GM19395 (cell line): ENCODE measurements at regions not wholly inside any gene's neighbourhood (a gene's known extent, or its start where the extent isn't known, plus 50 kb on each side); places are given as distances from the start of the nearest gene placed in this dataset.
"Not testable (repeated sequence)": the region's sequence is repeated elsewhere in the genome, so short reads cannot be mapped to it uniquely, and the experiment has no call there.

Experiments used
- ATAC-seq: cut with Tn5 transposase; IDR thresholded peaks from one replicate; pipeline ENCODE4 v1.9.1; 2021; ENCODE audit warnings: mild to moderate bottlenecking, moderate library complexity; ENCODE audit not compliant: unreplicated experiment

DNA sequence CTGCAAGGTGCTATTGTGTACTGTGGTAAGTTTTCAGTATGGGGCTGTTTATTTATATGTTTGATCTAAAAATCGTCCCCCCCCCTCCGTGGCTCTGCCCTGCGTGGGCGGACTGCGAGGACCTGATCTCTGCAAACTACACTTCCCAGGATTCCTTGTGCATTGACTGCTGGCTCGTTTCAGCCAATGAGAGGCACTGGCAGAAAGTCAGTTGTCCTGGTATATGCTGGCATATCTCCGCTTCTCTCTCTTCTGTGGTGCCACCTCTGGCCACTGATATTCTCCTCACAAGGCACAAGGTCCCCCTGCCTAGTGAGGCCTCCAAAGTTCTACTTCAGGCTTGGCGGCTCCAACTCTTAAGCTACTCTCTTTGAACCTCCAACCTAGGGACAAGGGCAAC is 168.8 kb upstream of the ZFP42 start:
- no peak for ATAC-seq

DNA sequence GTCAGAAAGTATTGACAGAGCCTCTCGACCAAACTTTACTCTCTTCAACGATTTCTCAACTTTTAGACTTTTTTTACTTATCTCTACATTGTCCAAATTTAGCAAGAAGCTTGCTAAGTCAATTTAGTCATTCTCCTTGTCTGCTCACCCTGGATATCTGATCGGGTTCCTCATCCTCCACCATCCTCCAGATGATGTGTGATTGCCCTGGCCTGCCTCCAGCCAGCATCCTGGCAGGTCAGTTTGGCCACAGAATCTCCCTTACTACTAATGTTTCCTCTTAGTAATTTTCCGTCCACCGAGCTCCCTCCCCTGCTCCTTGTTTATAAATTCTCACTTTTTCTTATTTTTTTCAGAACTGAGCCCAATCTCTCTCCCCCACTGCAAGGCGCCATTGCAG is 167.9 kb upstream of the ZFP42 start:
- ATAC-seq, result no peak

DNA sequence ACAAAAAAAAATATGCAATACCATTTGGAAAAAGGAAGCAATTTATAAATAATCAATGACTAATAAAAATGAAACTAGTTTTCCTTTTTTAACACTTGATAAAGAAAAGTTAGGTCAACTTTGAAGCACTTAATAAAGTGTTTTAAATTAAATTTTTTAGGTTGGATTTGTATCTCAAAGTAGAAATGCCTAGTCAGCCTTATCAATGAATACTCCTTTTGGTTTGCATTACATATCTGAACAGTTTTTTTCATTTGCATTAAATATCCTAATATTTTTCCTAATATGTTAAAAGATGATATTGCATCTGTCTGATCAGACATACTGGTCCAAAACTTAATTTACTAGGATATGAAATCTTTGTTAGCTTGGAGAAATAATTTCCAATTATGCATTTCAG is 155.8 kb upstream of the ZFP42 start:
- ATAC-seq, result no peak

DNA sequence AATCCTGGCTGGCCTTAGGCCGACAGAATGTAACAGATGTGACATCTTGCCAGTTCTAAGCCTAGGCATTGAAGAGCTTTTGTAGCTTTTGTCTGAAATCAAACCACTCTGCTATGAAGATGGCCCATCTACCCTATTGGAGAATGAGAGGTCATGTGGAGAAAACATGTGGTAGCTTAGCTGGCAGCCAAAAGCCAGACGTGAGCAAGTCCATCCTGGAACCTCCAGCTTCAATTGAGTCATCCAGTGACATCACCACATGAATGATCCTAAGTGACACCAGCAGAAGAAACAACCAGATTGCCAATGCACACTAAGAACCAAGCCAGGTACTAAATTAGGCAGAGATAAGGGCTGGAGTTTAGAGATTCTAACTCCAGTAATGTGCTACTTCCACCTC is 154.8 kb upstream of the ZFP42 start:
- ATAC-seq, result no peak

DNA sequence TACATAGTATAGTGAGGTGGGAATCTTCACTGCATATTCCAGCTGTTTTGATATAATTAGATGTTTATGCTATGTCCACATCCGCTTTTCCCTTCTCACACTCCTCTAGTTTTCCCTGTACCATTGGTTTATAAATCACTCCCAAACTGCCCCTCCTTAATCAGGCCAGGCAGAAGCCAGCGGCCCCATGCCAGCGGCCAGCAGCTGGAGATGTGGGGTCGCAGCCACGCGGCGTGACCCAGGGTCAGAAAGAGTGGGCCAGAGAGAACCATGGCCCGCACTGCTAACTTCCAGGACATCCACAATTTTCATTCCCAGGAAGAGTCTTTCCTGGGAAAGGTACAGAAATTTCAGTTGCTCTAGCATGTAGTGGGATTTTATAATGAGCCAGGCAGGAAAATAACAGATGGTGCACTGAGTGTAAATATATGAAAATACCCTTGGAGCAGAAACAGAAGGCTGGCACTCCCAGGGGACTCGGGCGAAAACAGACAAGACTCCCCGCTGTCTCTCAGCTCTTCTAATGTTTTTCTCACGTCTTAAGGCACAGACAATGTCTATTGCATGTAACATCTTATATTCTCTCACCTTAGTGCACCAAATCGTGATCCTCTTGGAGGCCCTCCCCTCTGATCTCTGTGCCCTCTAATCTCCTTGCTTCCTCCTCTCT is 145.9 kb upstream of the ZFP42 start:
- no peak for ATAC-seq

DNA sequence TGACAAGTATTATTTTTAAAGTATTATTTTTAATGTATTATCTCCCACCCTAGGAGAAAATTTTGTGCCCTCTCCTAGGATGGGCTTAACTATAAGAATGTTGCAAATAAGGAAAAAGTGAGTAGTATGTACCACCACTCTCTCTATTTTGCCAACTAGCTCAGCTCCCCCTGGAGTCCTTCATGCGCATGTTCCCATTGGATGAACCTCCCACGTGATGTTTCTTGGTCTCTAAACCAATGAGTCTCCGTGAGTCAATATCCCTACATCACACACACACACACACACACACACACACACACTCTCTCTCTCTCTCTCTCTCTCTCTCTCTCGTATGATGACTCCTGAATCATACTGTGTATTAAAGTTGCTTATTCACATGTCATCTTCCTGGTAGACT is 129.7 kb upstream of the ZFP42 start:
- no peak for ATAC-seq

DNA sequence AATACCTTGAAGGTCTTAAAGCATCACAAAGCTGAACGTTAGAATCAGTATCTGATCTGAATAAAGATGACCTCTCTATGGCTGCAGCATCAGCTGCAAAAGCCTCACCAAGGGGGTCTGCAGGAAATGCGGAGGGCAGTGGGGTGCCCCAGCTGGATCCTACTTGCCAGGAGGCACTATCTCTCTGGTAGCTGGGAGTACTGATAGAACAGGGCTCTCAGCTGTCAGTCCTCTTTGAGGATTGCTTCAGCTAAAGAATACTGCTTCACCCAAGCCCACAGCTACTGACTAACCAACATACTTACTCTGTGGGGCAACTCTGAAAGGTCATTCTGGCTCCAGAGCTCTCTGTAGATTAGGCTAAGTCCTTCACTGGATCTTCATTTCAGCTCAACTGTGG is 112.5 kb upstream of the ZFP42 start:
- ATAC-seq, result no peak

DNA sequence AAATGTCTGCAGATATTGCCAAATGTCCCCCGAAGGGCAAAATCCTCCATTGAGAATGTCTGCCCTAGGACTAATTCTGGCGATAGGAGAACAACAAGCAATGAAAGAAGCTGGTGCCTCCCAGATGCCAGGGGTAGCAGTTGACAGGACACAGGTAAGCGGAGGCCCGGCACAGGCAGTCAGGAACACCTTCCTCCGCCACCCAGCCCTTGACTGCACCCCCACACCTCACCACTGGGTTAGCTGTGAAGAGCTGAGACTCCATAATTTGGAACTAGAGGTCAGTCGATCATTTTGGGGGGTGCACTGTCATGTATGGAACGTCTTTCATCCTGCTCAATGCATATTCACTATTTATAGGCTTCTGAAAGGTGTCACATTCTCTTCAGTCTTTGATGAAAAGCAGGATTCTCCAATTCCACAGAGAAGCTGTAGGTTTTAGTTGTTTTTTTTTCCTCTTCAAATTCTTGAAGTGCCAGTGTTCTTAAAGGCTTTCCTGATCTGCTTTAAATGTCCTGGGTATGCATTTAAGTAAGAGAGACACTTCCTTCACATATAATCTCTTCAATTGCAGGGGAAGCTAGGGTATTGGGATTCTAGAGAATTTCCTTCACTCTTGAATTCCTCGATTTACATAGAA is 111.6 kb upstream of the ZFP42 start:
- no peak for ATAC-seq

DNA sequence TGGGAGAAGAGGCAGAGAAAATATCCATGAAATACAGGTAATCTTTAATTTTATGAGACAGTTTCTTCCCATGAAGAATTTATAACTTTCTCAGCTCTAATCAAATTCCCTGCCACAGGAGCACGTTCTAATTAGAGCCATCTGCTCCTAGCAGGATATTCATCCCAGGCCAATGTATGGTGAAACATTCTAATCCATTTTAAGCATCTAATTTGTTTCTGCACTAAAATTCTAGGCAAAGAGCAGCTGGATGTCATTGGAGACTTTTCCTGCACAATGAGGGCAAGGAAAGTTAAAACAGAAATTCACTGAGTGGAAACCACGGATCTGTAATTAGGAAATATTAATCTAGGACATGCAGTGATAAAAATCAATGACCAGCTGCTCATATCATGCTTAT is 107.7 kb upstream of the ZFP42 start:
- no peak for ATAC-seq

DNA sequence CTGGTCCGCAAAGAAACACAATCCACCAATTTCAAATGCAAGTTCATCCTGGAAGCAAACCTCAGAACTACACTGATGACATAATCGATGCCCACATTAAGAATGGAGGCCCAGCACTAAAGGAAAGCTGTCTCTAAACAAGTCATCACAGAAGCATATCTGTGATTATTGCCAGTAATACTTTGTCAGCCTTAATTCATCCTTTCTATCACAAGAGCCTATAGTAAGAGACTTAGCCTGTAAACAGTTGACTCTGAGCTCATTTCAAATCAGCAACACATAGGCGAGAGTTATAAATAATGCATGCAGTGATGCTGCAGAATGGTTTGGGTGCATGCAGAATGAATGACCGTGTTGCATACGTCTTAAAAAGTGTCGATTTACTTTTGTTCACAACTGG is 105.9 kb upstream of the ZFP42 start:
- no peak for ATAC-seq

DNA sequence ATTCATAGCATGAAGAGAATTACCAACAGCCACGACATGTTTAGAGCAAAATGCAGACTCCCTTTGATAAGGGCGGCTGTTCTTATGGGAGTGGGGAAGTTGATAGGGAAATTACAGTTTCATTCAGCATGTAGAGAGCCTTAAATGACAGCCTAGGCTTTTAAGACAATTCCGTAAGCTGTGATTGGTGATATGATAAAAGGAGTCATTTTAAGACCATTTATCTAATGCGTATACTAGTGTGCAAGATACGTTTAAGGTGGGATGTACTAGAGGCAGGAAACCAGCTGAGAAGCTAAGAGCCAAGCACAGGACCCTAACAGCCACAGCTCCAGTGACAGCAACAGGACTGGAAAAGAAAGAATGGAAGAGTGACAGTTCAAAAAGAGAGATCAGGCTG is 102.2 kb upstream of the ZFP42 start:
- no peak for ATAC-seq

DNA sequence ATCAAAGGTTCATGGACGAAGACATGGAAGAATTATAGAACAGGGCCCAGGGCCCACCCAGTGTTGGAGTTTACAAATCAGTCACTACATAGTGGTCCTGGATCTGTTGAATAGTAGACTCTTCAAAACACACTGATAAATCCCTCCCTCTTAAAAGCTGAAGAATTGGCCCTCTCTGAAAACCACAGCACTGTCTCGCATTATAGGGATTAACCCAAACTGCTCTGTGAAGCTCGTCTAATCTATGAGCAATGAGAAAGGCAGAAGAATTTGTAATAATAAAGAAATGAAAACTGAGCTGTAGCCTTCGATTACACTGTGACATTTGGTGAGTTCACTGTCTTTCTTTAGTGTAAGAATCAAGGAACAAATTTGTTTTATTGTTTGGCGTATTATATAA is 92.5 kb upstream of the ZFP42 start:
- ATAC-seq, result no peak

DNA sequence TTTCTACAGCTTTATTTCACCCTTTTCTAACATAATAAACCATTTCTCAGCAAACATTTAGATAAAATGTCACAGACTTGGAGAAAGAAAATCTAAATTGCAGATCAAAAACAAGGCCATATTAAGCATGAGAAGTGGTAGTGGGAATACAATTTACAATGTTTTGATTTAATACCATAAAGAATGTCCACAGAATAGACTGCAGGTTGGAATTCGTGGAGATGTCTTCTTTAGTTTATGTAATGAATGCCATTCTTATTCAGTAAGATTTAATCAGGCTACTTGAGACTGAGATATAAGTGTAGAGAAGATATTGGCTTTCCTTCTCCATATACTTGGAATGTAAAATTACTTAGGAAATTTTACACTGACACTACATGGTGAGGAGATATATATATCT is 91.9 kb upstream of the ZFP42 start:
- ATAC-seq, result no peak

DNA sequence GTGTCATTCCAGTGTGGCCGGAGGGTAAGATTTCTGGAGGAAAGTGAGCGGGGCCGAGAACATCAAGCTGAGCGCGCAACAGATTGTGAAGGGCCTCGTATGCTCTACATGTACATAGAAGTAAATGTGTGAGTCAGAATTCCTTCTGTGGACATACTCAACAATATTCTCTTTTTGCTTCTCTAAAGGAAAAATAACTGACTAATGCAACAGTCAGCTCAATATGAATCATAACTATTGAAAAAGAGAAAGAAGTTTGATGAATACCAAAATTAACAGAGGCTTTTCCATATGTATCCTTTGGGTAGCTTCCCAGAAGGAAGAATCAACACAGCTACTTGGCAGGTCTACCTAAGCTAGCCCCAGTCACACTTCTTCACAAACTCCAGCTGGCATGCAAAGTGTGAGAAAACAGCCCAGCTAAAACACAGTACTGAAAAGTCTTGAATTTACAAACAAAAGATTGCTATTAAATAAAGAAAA is 87.5 kb upstream of the ZFP42 start:
- ATAC-seq, result no peak

DNA sequence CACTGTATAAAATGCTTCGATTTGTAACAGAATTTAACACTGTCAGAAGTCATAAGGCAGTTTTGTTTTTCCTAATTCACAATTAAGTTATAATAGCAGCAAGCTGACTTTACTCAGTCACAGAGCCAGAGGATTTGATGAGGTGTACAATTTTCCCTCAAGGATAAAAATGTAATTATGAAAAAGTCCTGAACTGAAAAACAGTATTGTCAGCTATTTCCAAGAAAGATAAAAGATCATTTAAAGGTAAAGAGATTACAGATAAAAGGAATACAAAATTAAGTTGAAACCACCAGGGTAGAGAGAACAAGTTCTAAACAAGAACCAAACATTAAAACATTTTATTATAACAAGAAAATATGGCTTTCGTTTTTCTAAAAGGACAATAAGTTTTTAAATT is 86.8 kb upstream of the ZFP42 start:
- no peak for ATAC-seq

DNA sequence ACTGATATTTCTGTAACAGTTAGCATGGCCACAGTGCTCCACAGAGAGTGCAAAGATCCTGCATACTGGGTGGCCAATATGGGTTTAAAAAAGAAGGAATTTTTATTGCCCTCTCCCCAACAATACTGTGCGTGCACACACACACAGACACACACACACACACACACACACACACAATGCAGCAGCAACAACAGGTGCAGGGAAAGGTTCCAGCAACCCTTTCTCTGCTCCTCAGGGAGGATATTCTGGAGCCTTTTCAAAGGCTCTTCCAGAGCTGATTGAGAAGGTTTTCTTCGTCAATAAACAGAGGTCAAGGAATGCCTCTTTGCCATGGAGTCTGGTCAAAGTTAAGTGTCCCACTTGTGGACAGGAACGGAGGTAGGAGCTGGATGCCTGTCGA is 84.8 kb upstream of the ZFP42 start:
- no peak for ATAC-seq

DNA sequence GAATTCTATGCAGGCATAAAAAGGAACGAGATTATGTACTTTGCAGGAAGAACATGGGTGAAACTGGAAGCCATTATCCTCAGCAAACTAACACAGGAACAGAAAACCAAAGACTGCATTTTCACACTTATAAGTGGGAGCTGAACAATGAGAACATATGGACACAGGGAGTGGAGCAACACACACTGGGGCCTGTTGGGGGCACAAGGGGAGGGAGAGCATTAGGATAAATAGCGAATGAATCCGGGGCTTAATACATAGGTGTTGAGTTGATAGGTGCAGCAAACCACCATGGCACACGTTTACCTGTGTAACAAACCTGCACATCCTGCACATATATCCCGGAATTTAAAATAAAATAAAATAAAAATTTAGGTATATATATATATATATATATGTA is 80.2 kb upstream of the ZFP42 start:
- ATAC-seq, result not testable (repeated sequence)

DNA sequence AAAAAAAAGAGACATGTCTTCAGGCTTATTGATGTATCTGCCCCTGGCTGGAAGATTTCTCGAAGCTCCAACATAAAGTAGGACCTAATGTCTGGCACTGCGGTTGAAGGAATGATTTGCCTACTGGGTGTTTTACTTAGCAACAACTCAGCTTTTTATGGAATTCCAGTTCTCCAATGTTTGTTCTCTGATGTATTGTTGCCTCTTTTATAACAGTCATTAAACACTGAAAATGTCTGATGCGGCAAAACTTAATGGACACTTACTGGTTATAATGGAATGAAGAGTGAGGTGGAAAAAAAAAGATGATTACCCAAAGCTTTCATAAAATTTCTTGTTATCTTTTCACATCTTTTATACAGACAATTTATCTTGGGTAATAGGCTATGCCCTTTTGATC is 75.6 kb upstream of the ZFP42 start:
- no peak for ATAC-seq

DNA sequence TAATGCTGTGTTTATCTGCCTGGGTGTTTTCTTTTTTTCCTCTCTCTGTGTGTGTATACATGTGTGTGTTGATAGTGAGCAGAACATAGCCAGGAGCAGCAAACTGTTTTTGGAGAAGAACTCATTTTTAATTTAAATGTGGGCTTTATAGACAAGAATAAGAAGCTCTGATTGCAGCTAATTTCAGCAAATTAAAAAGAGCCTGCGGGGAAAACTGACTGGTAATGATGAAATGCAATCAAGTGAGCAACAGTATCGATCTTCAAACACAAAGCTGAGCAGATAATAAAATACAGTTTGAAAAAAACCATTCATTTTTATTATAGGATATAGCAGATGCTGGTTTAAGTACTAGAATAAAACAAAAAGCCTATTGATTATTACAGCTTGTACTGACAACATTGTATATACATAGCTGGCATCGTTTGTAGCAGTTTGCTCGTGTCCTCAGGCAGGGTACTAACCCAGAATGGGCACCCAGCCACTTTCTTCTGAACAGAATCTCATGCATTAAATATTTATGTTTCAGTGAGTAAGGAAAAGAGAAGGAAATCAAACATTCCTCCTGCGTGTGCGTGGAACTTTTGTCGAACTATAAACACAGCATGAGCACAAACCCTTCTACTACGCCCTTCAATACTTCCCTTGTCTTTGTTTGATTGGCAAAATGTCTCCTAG is 73.5 kb upstream of the ZFP42 start:
- ATAC-seq, result no peak

DNA sequence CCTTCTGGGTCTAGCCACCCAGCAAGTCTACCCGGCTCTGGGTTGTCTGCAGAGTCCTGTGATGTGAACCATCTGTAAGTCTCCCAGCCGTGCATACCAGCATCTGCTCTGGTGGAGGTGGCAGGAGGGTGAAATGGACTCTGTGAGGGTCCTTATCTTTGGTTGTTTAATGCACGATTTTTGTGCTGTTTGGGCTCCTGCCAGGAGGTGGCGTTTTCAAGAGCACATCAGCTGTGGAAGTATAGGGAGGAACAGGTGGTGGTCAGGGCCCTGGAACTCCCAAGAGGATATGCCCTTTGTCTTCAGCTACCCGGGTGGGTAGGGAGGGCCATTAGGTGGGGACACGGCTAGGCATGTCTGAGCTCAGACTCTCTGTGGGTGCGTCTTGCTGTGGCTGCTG is 66.5 kb upstream of the ZFP42 start:
- ATAC-seq, result no peak

DNA sequence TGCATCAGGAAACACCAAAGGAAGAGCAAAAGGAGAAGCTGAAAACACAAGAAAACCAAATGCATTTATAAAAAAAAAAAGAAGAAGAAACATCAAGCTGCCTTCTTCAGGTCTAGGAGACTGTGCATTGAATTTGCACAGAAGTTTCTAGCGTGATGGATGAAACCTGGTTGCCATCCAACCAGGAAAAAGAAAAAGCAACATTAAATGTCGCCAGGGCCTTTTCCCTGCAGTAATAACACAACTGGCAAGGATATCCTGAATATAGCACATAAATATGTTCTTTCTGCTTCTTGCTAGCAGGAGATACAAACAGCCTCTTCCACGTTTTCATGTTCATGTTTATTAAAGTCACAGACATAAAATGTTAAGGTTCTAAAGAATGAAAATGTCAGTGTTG is 60.8 kb upstream of the ZFP42 start:
- no peak for ATAC-seq

DNA sequence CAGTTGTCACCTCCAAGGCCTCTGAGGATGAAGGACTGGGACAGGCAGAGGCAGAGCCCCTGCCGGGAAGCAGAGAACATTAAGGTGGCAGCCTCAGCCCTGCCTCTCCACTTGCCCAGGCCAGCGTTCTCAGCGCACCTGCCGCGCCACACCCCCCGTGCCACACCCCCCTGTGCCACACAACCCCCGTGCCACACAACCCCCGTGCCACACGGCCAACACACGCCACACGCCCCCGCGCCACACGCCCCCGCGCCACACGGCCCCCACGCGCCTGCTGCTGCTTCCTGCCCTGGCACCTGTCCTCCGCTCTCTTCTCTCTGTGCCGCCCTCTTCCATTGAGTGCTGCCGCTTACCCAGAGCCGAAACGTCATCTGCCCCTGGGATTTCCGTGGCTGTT is 58.0 kb upstream of the ZFP42 start:
- no peak for ATAC-seq
